HG03097 (cell line): ENCODE measurements at regions not wholly inside any gene's neighbourhood (a gene's known extent, or its start where the extent isn't known, plus 50 kb on each side); places are given as distances from the start of the nearest gene placed in this dataset.

Experiments used
- ATAC-seq: cut with Tn5 transposase; IDR thresholded peaks from one replicate; pipeline ENCODE4 v1.9.1; 2021; ENCODE audit not compliant: unreplicated experiment, low FRiP score

GRCh38 chr5:74430631-74431289, 209.8 kb downstream of the ENC1 start:
- no peak for ATAC-seq

DNA sequence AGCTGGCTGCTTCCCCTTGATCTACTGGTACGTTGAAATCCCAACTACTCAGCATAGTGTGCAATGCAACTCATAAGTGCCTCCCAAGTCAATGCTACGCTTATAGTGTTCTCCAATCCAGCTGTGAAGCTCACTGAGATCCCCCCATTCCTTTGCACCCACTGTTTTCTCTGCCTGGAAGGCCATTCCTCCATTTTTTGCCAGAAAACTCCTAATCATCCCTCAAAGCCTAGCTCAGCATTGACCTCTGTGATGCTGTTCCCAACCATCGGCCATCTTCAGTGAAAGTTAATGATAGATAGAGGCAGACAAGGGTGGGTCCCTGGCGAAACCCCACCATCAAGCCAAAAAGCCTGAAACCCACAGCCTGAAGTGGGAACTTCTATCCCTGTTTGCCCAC, 211.0 kb downstream of the ENC1 start:
- no peak for ATAC-seq

DNA sequence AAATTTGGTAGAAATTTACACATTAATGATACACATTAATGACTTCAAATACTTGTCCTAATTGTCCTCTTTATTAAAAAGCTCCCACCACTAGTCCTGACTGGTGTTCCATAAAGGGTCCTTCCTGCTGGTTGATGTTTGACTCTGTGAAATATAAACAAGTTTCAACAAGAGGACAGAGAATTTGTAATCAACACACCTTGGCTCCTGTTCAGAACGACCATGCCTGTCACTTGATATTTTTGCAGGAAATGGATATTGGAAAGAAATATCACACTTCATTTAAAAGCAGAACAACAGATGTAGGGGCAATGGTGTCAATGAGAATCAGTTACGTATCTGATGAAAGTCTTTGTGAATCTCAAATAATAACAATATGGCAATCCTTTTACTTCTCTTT, 211.7 kb downstream of the ENC1 start:
- no peak for ATAC-seq

GRCh38 chr5:74428275-74428674, 212.3 kb downstream of the ENC1 start:
- no peak for ATAC-seq

- ATAC-seq: no peak
Observed at GRCh38 chr5:74426506-74426905, 214.0 kb downstream of the ENC1 start.

- no peak for ATAC-seq
Observed at GRCh38 chr5:74424162-74424868, 216.2 kb downstream of the ENC1 start.

DNA sequence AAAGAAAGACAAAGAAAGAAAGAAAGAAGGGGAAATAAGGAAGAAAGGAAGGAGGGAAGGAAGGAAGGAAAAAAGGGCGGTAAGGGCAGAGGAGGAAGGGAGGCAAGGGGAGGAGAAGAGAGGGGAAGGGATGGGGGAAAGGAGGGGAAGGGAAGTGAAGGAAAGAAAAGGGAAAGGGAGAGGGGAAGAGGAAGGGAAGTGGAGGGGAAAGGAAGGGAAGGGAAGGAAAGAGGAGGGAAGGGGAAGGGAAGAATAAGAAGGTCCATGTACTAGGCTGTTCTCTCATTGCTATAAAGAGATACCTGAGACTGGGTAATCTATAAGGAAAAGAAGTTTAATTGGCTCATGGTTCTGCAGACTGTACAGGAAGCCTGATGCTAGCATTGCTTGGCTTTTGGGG, 217.1 kb downstream of the ENC1 start:
- ATAC-seq: no peak

- no peak for ATAC-seq
Observed at GRCh38 chr5:74422671-74423070, 217.9 kb downstream of the ENC1 start.

- no peak for ATAC-seq
Observed at GRCh38 chr5:74422030-74422429, 218.5 kb downstream of the ENC1 start.

DNA sequence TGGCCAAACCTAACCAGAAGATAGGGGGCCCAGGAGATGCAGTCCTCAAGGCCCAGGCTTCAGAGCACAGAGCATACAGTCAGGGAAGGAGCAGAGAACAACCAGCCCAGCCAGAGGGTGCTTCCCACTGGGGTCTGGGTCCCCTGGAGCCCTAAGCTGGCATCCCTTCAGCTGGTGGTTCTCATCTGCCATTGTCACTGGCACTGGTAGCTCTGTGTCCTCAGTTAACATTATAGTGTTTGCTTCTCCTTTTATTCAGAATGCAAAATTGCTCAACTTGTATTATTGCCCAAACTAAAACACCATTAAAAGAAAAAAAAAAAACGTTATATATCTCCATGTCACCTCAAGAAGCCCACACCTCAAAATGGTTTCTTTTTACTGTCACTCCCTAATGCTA, 219.2 kb downstream of the ENC1 start:
- no peak for ATAC-seq

DNA sequence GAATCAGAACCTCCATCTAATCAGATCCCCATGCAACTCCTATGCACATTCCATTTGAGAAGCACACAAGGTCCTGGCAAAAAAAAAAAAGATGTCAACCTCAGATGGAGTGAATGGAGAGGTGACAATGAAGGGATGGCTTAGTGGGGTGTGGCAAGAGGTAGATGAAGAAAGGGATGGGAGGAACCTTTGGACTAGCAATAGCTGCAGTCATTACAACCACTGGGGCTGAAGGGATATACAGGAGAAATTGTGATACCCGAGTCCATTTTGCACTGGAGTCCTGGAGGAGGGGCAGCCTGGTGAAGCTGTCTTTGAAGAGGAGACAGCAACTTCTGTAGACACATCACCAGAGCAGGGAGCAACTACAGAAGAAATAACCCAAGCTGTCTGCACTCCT, 219.6 kb downstream of the ENC1 start:
- ATAC-seq: no peak

DNA sequence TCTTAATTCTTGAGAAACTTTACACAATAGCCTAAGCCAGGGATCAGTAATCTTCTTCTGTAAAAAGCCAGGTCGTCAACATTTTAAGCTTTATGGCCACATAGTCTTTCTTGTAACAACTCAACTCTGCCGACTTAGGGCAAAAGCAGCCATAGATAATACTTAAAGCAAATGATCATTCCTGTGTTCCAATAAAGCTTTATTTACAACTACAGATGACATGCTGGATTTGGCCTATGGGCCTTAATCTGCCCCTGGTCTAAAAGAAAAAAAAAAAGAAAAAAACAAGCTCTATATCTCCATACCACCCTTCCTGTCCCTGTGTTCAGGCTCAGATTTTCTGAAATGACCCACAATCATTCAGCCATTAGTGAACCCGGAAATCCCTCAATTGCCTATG, 220.3 kb downstream of the ENC1 start:
- no peak for ATAC-seq

DNA sequence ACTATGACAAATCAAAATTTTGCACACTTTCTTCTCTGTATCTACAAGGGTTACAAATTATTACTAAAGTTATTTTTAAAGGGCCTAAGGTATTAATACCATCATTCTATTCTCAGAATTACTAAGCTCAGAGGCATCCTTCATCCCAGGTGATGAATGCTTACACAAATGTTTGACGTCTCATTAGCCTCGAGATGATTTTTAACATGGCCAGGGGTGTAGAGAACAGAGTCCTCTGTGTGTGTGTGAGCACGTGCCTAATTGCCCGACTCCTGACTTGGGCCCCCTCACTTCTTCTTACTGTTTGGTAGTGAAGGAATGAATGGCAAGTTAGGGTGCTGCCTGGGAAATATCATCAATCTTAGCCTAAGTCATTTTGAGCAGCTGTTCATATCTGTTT, 221.1 kb downstream of the ENC1 start:
- no peak for ATAC-seq

DNA sequence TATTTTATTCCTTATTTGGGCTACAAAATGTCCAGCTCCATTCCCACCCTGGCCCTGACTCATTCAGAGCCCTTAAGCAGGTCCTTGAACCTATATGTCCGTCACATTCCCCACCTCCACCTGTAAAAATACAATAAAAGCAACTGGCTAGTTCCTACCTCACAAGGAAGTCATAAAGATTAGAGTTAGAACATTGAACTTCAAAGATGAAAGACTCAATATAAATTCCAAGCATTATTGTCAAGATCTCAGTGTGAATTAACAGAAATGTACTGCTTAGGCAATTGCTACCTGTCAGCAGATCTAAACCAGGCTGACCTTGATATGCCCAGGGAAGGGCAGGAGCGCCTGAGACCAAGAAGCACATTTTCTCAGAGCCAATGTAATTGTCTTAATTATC, 221.8 kb downstream of the ENC1 start:
- ATAC-seq: no peak

DNA sequence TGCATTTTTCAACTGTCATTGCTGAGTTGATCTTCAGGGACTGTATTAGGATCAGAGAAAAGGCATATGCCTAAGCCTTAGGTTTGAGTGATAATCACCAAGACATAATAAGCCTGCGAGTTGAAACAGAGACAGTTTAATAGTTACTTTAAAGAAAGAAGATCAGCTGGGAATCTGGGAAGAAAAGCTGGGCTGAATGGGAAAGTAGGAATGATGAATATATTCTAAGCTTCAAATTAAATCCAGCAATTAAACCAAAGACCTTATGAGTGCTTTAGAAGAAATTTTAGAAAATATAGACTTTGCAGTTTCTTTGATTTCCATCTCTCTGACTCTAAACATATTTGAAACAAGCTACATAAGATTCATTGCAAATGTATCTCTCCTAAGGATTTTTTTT, 222.3 kb downstream of the ENC1 start:
- no peak for ATAC-seq

DNA sequence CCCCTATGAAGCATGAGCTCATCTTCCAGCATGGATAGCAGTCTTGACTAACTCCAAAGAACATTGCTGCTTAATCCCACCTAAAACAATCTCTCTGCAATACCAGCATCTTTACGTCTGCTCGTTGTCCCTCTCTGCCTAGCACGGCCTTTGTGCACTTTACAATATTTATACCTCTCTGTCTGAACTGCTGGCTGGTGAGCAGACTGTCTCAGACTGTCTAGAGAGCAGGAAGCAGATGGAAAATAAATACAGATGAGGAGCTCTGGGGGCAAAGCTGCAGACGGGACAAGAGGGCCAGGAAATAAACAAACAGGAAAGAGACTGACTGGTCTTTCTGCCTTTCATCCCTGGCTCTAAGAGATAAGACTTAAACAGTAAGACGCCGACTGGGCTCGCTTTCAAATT, 224.8 kb downstream of the ENC1 start:
- ATAC-seq: no peak

- ATAC-seq: no peak
Observed at GRCh38 chr5:74414228-74414627, 226.3 kb downstream of the ENC1 start.

GRCh38 chr5:74413403-74414048, 227.0 kb downstream of the ENC1 start:
- ATAC-seq: no peak

- no peak for ATAC-seq
Observed at GRCh38 chr5:74412066-74412465, 228.5 kb downstream of the ENC1 start.

DNA sequence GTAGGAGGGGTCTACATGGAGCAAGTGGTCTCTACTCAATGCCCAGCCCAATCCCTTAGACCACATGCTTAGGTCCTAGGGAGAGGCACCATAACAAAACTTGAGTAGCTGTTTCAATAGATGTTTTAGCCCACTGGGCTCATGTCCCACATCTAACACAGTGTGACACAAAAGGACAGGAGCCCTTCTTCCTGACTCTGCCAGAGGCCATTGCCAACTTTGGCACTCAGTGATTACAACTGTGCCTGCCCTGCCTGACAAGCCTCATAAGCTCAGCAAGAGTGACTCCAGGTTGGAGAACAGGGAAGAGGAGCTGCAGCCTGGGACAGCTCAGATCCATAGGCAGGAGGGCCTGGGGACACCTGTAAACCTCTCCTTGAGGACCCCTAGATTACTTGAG, 230.8 kb downstream of the ENC1 start:
- no peak for ATAC-seq

DNA sequence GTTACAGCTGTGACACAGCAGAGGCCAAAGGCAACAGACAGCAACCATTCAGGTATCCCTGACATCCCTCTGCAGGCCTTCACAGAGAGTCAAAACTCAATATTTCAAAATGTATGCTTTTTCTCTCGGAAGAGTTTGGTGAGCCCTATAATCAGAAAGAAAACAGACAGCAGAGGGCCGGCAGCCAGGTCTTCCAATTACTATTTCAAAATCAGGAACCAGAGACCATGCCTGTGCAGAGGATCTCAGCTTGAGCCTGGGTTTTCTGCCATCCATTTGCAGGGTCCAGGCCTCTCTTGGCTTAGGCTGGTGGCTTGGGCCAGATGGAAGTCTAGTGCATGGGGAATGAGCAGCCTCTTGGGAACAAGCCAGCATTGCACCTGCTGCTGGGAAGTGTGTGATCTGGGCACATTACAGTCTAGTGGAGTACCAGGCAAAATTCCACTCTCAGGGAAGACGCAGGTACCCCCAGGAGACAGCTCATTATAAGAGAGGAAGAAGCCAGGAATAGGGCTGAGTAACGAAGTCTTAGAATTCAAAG, 231.3 kb downstream of the ENC1 start:
- no peak for ATAC-seq
